SK-N-SH (cell line): ENCODE measurements at regions not wholly inside any gene's neighbourhood (a gene's known extent, or its start where the extent isn't known, plus 50 kb on each side); places are given as distances from the start of the nearest gene placed in this dataset.

Experiments used
- CTCF ChIA-PET: fragments of 300-600, 350-600 bp; formaldehyde crosslinking; extraction: SDS; loops from one replicate; lab custom pipeline; 2021; lab: Yijun Ruan, JAX
- POLR2A ChIA-PET: fragments of 350-600 bp; sonication (Branson Sonifier 250); formaldehyde crosslinking; extraction: SDS; loops from one replicate; lab custom pipeline; 2020; ENCODE audit warnings: antibody characterized with exemption, inconsistent platforms; lab: Yijun Ruan, JAX
- DNase-seq: peaks from one replicate; pipeline ENCODE4 v3.0.0; 2012
- H2AFZ ChIP-seq: fragments of 200-600 bp; sonication (generic); 2 replicates; pipeline ENCODE4 v1.8.1; 2016; ENCODE audit warnings: antibody characterized with exemption, mild to moderate bottlenecking, low read depth
- H3F3A ChIP-seq: fragments of 200-600 bp; sonication (generic); replicated peaks from 2 replicates; pipeline ENCODE3; 2016; ENCODE audit warnings: antibody characterized with exemption, mild to moderate bottlenecking; ENCODE audit not compliant: insufficient read depth
- H3K27ac ChIP-seq, 2 experiments: fragments of 200-500 bp in 1 of 2; fragments of 200-600 bp in 1 of 2; sonication (Bioruptor generic) in 1 of 2; sonication (generic), shearing (Covaris generic) in 1 of 2; 2 replicates each; pipeline versions ENCODE4 v1.5.1 to v1.6.1; 2014 to 2016; ENCODE audit warnings: low read depth in 2 of 2, inconsistent platforms in 1 of 2, low read length in 1 of 2, mild to moderate bottlenecking in 1 of 2, mixed read lengths in 1 of 2
- H3K27me3 ChIP-seq: fragments of 200-600 bp; sonication (generic), shearing (Covaris generic); 2 replicates; pipeline ENCODE4 v1.6.1; 2016; ENCODE audit warnings: mixed run types; ENCODE audit not compliant: insufficient read depth
- H3K36me3 ChIP-seq, 2 experiments: fragments of 200-500 bp in 1 of 2; fragments of 200-600 bp in 1 of 2; sonication (Bioruptor generic) in 1 of 2; sonication (generic) in 1 of 2; replicated peaks in 1 of 2; 2 replicates each; pipeline versions ENCODE3 to v1.5.1; 2014 to 2016; ENCODE audit warnings: low read length in 1 of 2, mild to moderate bottlenecking in 1 of 2; ENCODE audit not compliant: insufficient read depth in 2 of 2, control insufficient read depth in 1 of 2
- H3K4me1 ChIP-seq, 2 experiments: fragments of 200-500 bp in 1 of 2; fragments of 200-600 bp in 1 of 2; sonication (Bioruptor generic) in 1 of 2; sonication (generic), shearing (Covaris generic) in 1 of 2; 2 replicates each; pipeline versions ENCODE4 v1.5.1 to v1.6.1; 2014 to 2016; ENCODE audit warnings: low read depth in 1 of 2, low read length in 1 of 2, mixed run types in 1 of 2; ENCODE audit not compliant: insufficient read depth in 2 of 2, control insufficient read depth in 1 of 2
- H3K4me2 ChIP-seq: fragments of 200-600 bp; sonication (generic), shearing (Covaris generic); 2 replicates; pipeline ENCODE4 v1.6.1; 2017; ENCODE audit warnings: mixed run types
- H3K4me3 ChIP-seq, 2 experiments: fragments of 200-500 bp in 1 of 2; fragments of 200-600 bp in 1 of 2; sonication (Bioruptor generic) in 1 of 2; sonication (generic), shearing (Covaris generic) in 1 of 2; 2 replicates each; pipeline versions ENCODE4 v1.5.1 to v1.8.1; 2014 to 2016; ENCODE audit warnings: low read depth in 2 of 2, inconsistent platforms in 1 of 2, low read length in 1 of 2, mild to moderate bottlenecking in 1 of 2, mixed read lengths in 1 of 2, moderate library complexity in 1 of 2
- H3K79me2 ChIP-seq: fragments of 200-600 bp; sonication (generic); 2 replicates; pipeline ENCODE4 v1.8.1; 2017; ENCODE audit warnings: mild to moderate bottlenecking; ENCODE audit not compliant: insufficient read depth
- H3K9ac ChIP-seq: fragments of 200-600 bp; sonication (generic); 2 replicates; pipeline ENCODE4 v1.6.1; 2017; ENCODE audit warnings: mixed run types
- H3K9me2 ChIP-seq: fragments of 200-600 bp; sonication (generic); 2 replicates; pipeline ENCODE4 v1.6.1; 2017; ENCODE audit warnings: mixed run types
- H3K9me3 ChIP-seq: fragments of 200-600 bp; sonication (generic); 2 replicates; pipeline ENCODE4 v1.6.1; 2017; ENCODE audit warnings: mixed run types, mild to moderate bottlenecking, moderate library complexity
- H4K20me1 ChIP-seq: fragments of 200-600 bp; sonication (generic); 2 replicates; pipeline ENCODE4 v1.6.1; 2017; ENCODE audit warnings: mild to moderate bottlenecking, mixed run types; ENCODE audit not compliant: insufficient read depth
- CTCF ChIP-seq: fragments of 200-600 bp; sonication (generic); IDR thresholded peaks from 2 replicates; pipeline ENCODE4 v1.6.1; 2017; ENCODE audit warnings: antibody characterized with exemption, mild to moderate bottlenecking, moderate library complexity
- EP300 ChIP-seq, 2 experiments: IDR thresholded peaks; 2 replicates each; pipeline versions ENCODE4 v1.4.0 to v1.6.1; 2012; ENCODE audit warnings: borderline replicate concordance in 1 of 2, low read depth in 1 of 2, low read length in 1 of 2
- FOSL2 ChIP-seq: IDR thresholded peaks from 2 replicates; pipeline ENCODE4 v1.4.0; 2012; ENCODE audit warnings: low read depth, mild to moderate bottlenecking, moderate library complexity, borderline replicate concordance
- JUND ChIP-seq: IDR thresholded peaks from 2 replicates; pipeline ENCODE4 v1.4.0; 2012
- MEF2A ChIP-seq: IDR thresholded peaks from 2 replicates; pipeline ENCODE4 v1.4.0; 2012; ENCODE audit warnings: low read depth, borderline replicate concordance
- NFIC ChIP-seq: IDR thresholded peaks from 2 replicates; pipeline ENCODE4 v1.4.0; 2012; ENCODE audit warnings: borderline replicate concordance
- PBX3 ChIP-seq: IDR thresholded peaks from 2 replicates; pipeline ENCODE4; 2012
- POLR2AphosphoS5 ChIP-seq: IDR thresholded peaks from 2 replicates; pipeline ENCODE4 v1.6.1; 2012; ENCODE audit warnings: low read depth, low read length
- RAD21 ChIP-seq: IDR thresholded peaks from 2 replicates; pipeline ENCODE4 v1.6.1; 2012; ENCODE audit warnings: mild to moderate bottlenecking, low read length
- TCF12 ChIP-seq: IDR thresholded peaks from 2 replicates; pipeline ENCODE4 v1.4.0; 2012
- TEAD4 ChIP-seq: IDR thresholded peaks from 2 replicates; pipeline ENCODE4 v1.4.0; 2012; ENCODE audit warnings: mild to moderate bottlenecking, borderline replicate concordance; ENCODE audit not compliant: insufficient read depth
- ZBTB33 ChIP-seq: IDR thresholded peaks from 2 replicates; pipeline ENCODE4 v1.4.0; 2012; ENCODE audit warnings: low read depth, borderline replicate concordance
- WGBS: methylation state at CpG from one replicate; pipeline ENCODE4 v1.1.6; 2017; ENCODE audit warnings: low lambda C conversion rate; 5-methylcytosine and 5-hydroxymethylcytosine counted together

- CTCF ChIA-PET = interaction anchor here (1.6 to 5.7 kb wide), 2 partner anchors 7 to 330 kb away, joined by 5 to 46 read pairs; no protein-coding TSS in a partner anchor
- peaks cover 10% of the 10 kb centered on the region for H3F3A ChIP-seq
- H3K4me2 ChIP-seq = no peak overlapping the region
- no peak for TF ChIP-seq MEF2A
- TF ChIP-seq CTCF = peak; percentile 28
- no peak for DNase-seq
- no peaks in the 10 kb centered on the region for H3K36me3 ChIP-seq
- no peaks in the 10 kb centered on the region for H3K27me3 ChIP-seq
- H2AFZ ChIP-seq = no peak overlapping the region
- H3K4me3 ChIP-seq = no peak overlapping the region
- no peaks in the 10 kb centered on the region for H3K79me2 ChIP-seq
- H3K9ac ChIP-seq = no peak overlapping the region
- no peak overlapping the region for H3K27ac ChIP-seq
- H4K20me1 ChIP-seq = no peaks in the 10 kb centered on the region
- no peaks in the 10 kb centered on the region for H3K9me2 ChIP-seq
- H3K4me1 ChIP-seq = peaks cover 0 to 7% of the 10 kb centered on the region in 2 experiments; a peak in 1 of 4 replicates
- no peaks in the 10 kb centered on the region for H3K9me3 ChIP-seq
- POLR2A ChIA-PET = no interaction called here
- WGBS = 74% methylated on average over 3 of the region's 3 CpGs
Measured at GRCh38 chr1:224521904-224522734, 87.5 kb upstream of the WDR26 start.

DNA sequence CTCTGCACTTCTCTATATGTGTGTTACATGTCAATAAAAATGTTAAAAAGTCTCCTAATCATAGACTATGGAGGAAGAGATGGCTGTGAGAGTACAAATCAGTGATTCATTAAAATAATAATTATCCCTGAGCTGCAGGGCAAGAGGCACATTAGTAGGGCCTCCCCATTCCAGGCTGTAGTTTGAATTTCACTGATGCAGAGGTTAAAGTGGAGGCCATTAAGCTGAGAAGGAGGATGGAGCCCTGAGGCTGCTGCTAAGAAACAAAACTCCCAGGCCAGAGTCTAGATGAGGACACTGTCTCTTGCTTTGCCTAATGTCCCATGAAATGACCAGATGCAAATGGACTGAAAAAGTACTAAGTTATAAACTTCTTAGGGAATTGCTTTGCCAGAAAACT is 89.1 kb upstream of the WDR26 start:
- Histone ChIP-seq H3K27me3 (no peaks in the 10 kb centered on the region), H3K36me3 (no peaks in the 10 kb centered on the region), H3K4me3 (no peak overlapping the region), H3K27ac (no peak overlapping the region), H3K4me1 (peaks cover 0 to 8% of the 10 kb centered on the region in 2 experiments; a peak in 2 of 4 replicates), H3K9me2 (no peaks in the 10 kb centered on the region), H3K4me2 (no peak overlapping the region), H2AFZ (no peak overlapping the region), H3F3A (peaks cover 10% of the 10 kb centered on the region), H3K79me2 (no peaks in the 10 kb centered on the region), H3K9me3 (no peaks in the 10 kb centered on the region), H4K20me1 (no peaks in the 10 kb centered on the region), H3K9ac (no peak overlapping the region)
- CTCF ChIA-PET = interaction anchor here (1.6 to 5.7 kb wide), 3 partner anchors 9 to 328 kb away, joined by 5 to 46 read pairs (median 5); no protein-coding TSS in a partner anchor
- no peak for TF ChIP-seq RAD21
- no peak for TF ChIP-seq PBX3
- no peak for TF ChIP-seq MEF2A
- POLR2A ChIA-PET = no interaction called here
- DNase-seq = no peak

- ChIA-PET CTCF (interaction anchor here (1.7 to 5.7 kb wide), 3 partner anchors 10 to 327 kb away, joined by 5 to 46 read pairs (median 11); no protein-coding TSS in a partner anchor), POLR2A (no interaction called here)
- H3F3A ChIP-seq = peaks cover 18% of the 10 kb centered on the region
- H3K9me2 ChIP-seq = no peaks in the 10 kb centered on the region
- H4K20me1 ChIP-seq = no peaks in the 10 kb centered on the region
- H3K9me3 ChIP-seq = no peaks in the 10 kb centered on the region
- H3K27me3 ChIP-seq = no peaks in the 10 kb centered on the region
- no peak overlapping the region for H3K4me2 ChIP-seq
- 51% methylated on average over 4 of the region's 4 CpGs for WGBS
- peak overlapping the region in 1 of 2 experiments; percentile 55; a peak in 2 of 4 replicates for H3K27ac ChIP-seq
- TF ChIP-seq TEAD4 (peak; percentile 43; the same call in 1 of the 2 replicates), EP300 (IDR thresholded peaks at IDR 0.05; ENCODE audit: borderline replicate concordance in 1 of 2, low read depth in 1 of 2, low read length in 1 of 2) (peak in 1 of 2 experiments; percentile 68; a peak in 2 of 4 replicates), JUND (peak; percentile 91), FOSL2 (peak; percentile 93), POLR2AphosphoS5 (peak; percentile 42; the same call in 1 of the 2 replicates), PBX3 (peak; percentile 40; the same call in 1 of the 2 replicates), ZBTB33 (no peak), TCF12 (peak; percentile 78), NFIC (peak; percentile 42; the same call in 1 of the 2 replicates), MEF2A (no peak)
- DNase-seq = no peak
- H3K36me3 ChIP-seq = no peaks in the 10 kb centered on the region
- no peak overlapping the region for H3K9ac ChIP-seq
- H3K4me3 ChIP-seq = no peak overlapping the region
- H2AFZ ChIP-seq = no peak overlapping the region
- no peaks in the 10 kb centered on the region for H3K79me2 ChIP-seq
- H3K4me1 ChIP-seq = peaks cover 8 to 19% of the 10 kb centered on the region in 2 experiments
Measured at GRCh38 chr1:224524679-224525078, 90.1 kb upstream of the WDR26 start.
